ENCODE measurements at regions not wholly inside any gene's neighbourhood (a gene's known extent, or its start where the extent isn't known, plus 50 kb on each side); places are given as distances from the start of the nearest gene placed in this dataset.

DNA sequence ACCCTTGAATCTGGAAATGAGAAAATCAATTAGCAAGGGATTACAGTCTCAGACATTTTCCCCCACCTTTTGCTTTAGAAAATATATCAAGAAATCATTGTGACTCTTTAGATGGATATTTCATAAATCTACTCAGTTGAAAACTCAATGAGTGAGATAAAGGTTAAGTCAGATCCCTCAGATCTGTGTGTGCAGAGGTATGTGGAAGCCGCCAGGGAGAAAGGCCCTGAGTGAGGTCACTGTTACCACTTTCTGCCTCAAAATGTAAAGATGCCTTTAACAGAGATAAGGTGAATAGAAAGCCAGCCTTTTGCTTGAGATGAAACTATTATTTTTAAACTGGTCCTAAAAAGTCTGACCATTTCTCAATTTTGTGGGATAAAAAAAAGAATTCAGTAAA lies 225.6 kb upstream of the HES1 start:
- Histone ChIP-seq H2BK12ac (ENCODE audit: insufficient read length, low read depth, low read length) (no peak overlapping the region), H3K79me1 (ENCODE audit: insufficient read depth, low read depth, low read length, poor library complexity, severe bottlenecking) (no peaks in the 10 kb centered on the region), H3K18ac (ENCODE audit: insufficient read length, low read depth, low read length) (no peak overlapping the region), H3K23me2 (ENCODE audit: insufficient read length, low read depth, low read length, poor library complexity, severe bottlenecking) (no peaks in the 10 kb centered on the region), H3K56ac (ENCODE audit: insufficient read length, low read depth, low read length) (no peak overlapping the region), H2AK5ac (ENCODE audit: insufficient read length, low read length) (no peak overlapping the region), H3K4me2 (ENCODE audit: insufficient read depth, insufficient read length, low read length) (no peak overlapping the region), H4K8ac (replicated peaks; ENCODE audit: insufficient read length, low read depth, low read length) (no peak overlapping the region), H2AFZ (ENCODE audit: low read length) (no peak overlapping the region), H2BK15ac (ENCODE audit: low read depth, low read length) (no peak overlapping the region), H3K14ac (ENCODE audit: insufficient read depth, low read length) (no peak overlapping the region), H3K9ac (ENCODE audit: extremely low read depth, insufficient read length, low read length) (no peak overlapping the region), H2BK20ac (ENCODE audit: low read depth, low read length, poor library complexity, severe bottlenecking) (no peak overlapping the region), H3K4ac (ENCODE audit: low read depth, low read length) (no peak overlapping the region), H3K79me2 (ENCODE audit: insufficient read depth, low read length) (no peaks in the 10 kb centered on the region), H3K4me1 (ENCODE audit: insufficient read depth, low read length) (no peaks in the 10 kb centered on the region), H4K91ac (ENCODE audit: insufficient read length, low read depth, low read length) (no peak overlapping the region), H2BK5ac (ENCODE audit: insufficient read length, low read length) (no peak overlapping the region), H2BK120ac (ENCODE audit: low read depth, low read length, poor library complexity, severe bottlenecking) (no peak overlapping the region), H4K5ac (ENCODE audit: insufficient read length, low read depth, low read length) (no peak overlapping the region), H3K27me3 (ENCODE audit: insufficient read depth, low read length) (no peaks in the 10 kb centered on the region), H4K20me1 (ENCODE audit: control insufficient read depth, insufficient read depth, insufficient read length) (no peaks in the 10 kb centered on the region), H3T11ph (ENCODE audit: low read length) (no peak overlapping the region), H3K23ac (ENCODE audit: insufficient read length, low read depth, low read length) (no peak overlapping the region), H3K9me3 (ENCODE audit: control insufficient read depth, low read depth, low read length) (no peaks in the 10 kb centered on the region), H3K27ac (ENCODE audit: insufficient read length, low read depth, low read length) (no peak overlapping the region)
- DNase-seq, result no peak
- no peak overlapping the region for H3K27ac Mint-ChIP-seq
- TF ChIP-seq, protein P1, sequence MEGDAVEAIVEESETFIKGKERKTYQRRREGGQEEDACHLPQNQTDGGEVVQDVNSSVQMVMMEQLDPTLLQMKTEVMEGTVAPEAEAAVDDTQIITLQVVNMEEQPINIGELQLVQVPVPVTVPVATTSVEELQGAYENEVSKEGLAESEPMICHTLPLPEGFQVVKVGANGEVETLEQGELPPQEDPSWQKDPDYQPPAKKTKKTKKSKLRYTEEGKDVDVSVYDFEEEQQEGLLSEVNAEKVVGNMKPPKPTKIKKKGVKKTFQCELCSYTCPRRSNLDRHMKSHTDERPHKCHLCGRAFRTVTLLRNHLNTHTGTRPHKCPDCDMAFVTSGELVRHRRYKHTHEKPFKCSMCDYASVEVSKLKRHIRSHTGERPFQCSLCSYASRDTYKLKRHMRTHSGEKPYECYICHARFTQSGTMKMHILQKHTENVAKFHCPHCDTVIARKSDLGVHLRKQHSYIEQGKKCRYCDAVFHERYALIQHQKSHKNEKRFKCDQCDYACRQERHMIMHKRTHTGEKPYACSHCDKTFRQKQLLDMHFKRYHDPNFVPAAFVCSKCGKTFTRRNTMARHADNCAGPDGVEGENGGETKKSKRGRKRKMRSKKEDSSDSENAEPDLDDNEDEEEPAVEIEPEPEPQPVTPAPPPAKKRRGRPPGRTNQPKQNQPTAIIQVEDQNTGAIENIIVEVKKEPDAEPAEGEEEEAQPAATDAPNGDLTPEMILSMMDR (conservative IDR thresholded peaks at IDR 0.05), result no peak
- peaks cover 4 to 13% (median 6%) of the 10 kb centered on the region in 3 experiments; a peak in 3 of 7 replicates for H3K36me3 Mint-ChIP-seq (ENCODE audit: insufficient read depth in 1 of 3, low read depth in 3 of 3)
- H3K4me1 Mint-ChIP-seq, result peaks cover 24 to 26% of the 10 kb centered on the region in 2 experiments
- no CpG with 5 or more reads among the region's 1 CpG for WGBS (ENCODE audit: extremely low coverage, insufficient read length, low lambda C conversion rate)
- peaks cover 13% of the 10 kb centered on the region for H3K27me3 Mint-ChIP-seq (ENCODE audit: low read depth)
- H3K9me3 Mint-ChIP-seq, result peaks cover 6 to 8% of the 10 kb centered on the region in 2 experiments
- H3K4me3 Mint-ChIP-seq, result no peak overlapping the region

All from H9 (cell line).